ENCODE measurements at regions not wholly inside any gene's neighbourhood (a gene's known extent, or its start where the extent isn't known, plus 50 kb on each side); places are given as distances from the start of the nearest gene placed in this dataset.
"Not testable (repeated sequence)": the region's sequence is repeated elsewhere in the genome, so short reads cannot be mapped to it uniquely, and the experiment has no call there.

DNA sequence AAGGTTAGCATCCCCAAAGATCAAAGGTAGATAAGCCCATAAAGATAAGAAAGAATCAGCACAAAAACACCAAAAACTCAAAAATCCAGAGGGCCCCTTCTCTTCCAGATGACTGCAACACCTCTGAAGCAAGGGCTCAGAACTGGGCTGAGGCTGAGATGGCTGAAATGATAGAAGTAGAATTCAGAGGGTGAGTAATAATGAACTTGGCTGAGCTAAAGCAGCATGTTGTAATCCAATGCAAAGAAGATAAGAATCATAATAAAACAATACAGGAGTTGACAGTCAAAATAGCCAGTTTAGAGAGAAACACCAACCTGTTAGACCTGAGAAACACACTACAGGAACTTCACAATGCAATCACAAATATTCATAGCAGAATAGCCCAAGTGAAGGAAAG, 406.9 kb upstream of the CXADR start:
- no peak for FAIRE-seq

DNA sequence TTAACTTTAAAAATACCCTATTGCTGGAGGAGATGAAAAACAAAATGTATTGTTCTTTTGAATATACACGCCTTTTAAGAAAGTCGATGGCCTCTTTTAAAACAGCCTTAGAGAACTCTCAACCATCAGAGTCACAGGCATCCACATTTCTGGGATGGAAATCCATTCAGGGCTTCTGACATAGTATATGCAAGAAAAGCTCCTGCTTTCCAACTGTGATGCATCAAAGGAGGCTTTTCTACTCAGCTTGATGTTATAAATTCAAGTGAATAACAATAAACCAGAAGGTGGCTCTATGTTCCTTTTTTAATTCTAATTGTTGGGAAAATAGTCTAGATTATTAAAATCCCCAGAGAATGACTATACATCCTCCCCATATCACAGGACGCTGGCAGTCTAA, 398.8 kb upstream of the CXADR start:
- no peak for FAIRE-seq

DNA sequence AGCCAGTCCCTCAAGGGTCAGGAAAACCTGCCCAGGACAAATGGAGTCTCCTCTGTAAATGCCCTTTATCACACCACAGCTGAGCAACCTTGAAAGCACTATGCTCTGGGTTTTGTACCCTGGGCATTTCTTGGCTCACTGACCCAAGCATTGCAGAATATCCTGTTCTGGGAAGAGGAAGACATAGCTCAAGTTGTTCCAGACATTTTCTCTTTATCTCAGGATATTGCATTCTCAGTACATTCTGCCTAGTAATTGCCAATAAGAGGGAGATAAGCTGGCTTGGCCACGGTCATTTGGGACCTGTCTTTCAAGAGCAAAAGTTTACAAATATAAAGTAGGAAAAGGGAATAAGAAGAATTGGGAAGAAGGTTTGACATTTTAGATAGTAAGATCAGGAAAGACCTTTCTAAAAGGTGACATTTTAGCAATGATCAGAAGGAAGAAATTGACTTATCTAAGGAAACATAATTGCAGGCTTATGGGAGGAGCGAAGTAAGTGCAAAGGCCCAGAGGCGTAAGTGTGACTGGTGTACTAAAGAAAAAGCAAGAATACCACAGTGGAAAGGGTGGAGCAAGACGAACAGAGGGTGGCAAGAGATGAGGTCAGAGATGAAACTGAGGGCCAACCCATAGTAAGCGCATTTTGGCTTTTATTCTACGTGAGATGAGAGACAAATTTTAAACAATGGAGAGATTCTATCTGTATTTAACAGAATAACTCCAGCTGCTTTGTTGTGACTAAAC, 394.0 kb upstream of the CXADR start:
- FAIRE-seq = no peak

DNA sequence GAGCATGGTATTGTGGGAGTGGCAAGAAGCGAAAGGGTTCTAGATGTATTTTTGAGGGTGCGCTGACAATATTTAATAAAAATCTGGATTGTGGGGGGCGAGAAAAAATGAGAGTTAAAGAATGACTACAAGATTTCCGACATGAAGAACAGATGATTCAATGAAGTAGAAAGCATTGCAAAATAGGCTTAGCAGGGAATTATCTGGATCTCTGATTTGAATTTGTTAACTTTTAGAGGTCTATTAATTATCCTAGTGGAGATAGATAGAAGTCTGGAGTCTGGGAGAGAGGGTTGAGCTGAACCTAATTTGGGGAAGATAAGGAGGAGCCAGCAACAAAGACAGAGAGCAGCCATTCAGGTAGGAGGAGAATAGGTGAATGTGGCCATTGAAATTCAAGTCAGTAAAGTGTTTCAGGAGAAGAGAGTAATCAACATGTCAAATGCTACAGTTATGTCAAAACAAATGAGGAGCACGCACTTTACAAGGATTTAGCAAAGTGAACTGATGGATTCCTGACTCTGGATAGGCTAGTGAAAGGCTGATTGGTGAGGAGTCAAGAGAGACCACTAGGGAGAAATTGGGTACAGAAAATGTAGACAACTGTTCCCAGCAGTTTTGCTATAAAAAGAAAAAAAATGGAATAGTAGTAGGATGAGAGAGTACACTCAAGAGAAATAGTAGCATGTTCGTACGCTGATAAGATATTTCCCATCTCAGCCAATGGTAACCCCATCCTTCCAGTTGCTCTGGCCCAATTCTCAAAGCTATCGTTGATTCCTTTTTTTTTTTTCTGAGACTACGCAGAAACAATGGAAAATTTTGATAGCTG, 393.2 kb upstream of the CXADR start:
- FAIRE-seq = no peak

DNA sequence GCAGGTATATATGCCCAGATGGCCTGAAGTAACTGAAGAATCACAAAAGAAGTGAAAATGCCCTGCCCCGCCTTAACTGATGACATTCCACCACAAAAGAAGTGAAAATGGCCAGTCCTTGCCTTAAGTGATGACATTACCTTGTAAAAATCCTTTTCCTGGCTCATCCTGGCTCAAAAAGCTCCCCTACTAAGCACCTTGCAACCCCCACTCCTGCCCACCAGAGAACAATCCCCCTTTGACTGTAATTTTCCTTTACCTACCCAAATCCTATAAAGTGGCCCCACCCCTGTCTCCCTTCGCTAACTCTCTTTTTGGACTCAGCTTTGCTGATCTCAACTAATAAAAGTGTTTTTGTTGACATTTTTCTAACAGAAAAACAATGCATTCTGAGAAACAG, 385.4 kb upstream of the CXADR start:
- not testable (repeated sequence) for FAIRE-seq

DNA sequence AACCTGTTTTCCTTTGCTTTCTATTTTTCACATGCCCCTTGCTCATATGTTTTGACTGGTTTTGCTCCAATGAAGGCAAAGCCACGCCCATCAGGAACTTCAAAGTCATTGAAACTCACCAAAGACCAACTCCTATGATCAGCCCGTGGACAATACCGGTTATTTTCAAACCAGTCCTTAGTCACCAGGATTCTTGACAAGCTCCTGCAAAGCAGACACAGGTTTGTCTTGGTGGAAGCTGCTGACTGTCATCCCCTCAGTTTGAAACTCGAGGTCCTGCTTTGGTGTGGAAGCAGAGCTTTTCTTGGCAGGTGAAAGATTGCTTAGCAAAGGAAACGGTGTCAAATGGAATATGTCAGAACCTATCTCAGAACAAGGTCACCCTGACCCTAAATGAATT, 384.7 kb upstream of the CXADR start:
- FAIRE-seq = no peak

DNA sequence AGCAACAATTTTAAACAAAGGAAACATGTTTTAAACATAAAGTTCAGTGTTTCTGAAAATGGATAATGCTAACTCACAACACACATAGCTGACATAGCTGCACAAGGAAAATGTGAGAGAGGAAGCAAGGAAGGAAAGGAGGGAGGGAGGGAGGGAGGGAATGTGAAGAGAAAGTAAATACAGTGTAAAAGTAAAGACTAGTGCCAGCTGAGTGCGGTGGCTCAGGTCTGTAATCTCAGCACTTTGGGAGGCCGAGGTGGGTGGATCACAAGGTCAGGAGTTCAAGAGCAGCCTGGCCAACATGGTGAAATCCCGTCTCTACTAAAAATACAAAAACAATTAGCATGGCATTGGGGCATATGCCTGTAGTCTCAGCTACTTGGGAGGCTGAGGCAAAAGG, 373.7 kb upstream of the CXADR start:
- not testable (repeated sequence) for FAIRE-seq

DNA sequence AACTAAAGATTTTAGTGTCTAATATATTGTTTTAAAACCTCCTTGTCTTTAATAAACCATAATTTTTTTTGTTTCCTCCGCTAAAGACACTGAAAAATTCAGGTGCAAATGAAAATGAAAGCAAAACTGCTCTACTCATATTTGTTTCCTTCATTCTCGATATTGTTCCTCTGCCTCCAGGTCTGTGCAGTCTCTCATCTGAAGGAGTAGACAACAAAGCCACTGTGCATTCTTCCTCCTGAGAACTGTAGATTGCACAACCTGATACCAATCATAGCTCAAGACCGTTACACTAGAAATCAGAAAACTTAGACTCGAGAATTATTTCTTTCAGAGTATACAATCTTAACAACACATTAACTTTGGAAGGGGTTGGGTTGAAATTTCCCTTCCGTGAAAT, 373.1 kb upstream of the CXADR start:
- no peak for FAIRE-seq

DNA sequence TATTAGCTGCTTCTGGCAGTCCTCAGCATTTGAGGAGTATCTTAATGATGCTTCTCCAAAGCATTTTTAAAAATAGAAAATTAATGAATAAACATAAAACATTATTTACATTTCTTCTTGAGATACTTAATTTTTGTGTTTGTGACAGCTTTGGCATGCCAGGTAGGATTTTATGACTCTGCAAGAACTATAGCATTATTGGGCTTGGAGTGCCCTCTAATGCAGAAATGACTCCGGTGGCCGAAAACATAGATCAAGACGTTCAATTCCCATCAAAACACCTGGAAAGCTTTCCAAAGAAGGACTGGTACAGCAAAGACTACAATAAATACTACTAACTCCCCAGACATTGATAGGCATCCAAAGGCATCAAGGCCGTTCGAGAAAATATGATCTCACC, 366.4 kb upstream of the CXADR start:
- no peak for FAIRE-seq

DNA sequence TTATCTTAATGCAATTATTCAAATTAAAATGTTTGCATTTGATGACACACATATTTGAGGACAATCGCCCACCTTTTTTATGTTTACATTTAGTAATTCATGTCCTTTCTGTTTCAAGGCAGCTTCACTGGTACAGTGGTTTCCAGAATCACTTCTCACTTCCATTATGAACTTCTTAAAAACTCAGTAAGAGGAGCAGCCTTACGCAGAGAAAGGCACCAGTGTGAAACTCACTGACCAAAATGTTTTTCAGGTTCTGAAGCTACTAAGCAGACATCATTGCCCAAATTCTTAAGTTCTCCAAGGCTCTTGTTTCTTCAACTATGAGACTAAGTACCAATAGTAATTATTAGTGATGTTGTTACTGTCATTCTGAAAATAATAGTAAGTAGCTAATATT, 353.1 kb upstream of the CXADR start:
- FAIRE-seq = no peak

DNA sequence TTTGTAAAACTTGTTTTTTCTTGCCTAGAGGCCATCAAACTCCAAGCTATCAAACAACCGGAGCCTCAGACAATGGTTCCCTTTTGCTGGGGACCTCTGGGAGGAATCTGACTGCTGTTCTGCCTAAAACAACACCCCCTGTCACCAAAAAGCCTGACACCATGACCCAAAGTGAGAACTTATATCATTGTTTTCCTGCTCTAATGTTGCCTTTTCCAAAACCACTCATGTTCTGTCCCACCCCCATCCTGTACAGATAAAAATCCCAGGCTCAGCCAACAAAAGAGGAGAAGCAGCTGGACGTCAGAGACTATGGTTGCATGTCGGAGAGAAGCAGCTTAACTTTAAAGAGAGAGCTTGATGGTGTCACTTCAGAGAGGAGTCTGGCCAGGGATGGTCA, 327.2 kb upstream of the CXADR start:
- no peak for FAIRE-seq

DNA sequence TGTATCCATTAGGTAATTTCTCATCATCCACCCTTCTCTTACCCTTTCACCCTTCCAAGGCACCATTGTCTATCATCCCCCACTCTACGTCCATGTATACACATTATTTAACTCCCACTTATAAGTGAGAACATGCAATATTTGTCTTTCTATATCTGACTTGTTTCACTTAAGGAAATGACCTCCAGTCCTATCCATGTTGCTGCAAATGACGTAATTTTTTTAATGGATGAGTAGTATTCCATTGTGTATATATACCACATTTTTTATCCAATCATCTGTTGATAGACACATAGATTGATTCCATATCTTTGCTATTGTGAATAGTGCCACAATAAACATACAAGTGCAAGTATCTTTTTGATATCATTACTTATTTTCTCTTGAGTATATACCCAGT, 322.9 kb upstream of the CXADR start:
- FAIRE-seq = no peak

DNA sequence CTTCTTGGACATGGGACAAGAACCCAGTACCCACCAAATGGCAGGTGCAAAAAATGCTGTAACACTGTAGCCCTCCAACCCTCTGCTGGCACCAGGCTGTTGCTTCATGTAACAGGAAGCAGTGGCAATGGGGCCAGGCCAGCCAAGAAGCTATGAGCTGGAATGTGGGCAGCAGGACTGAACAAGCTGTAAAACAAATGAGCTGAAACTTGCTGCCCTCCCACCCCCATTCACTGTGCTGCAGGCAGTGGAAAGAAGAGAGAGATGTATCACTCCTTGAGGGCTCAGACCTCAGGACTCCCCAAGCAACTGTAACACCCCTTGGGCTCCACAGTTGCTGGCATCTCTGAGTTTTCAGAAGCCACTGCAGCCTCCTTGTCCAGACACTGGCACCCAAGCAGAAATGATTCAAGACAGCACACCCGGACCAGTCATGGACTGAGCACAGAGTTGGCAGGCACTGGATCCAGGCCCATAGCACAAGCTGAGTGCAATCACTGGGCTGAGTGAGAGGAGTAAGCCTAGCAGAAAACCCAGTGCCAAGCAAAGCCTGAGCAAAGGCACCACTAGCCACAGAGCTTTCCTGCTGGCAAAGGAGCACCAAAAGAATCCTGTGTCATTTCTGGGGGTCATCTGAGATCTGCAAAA, 321.4 kb upstream of the CXADR start:
- FAIRE-seq = no peak

DNA sequence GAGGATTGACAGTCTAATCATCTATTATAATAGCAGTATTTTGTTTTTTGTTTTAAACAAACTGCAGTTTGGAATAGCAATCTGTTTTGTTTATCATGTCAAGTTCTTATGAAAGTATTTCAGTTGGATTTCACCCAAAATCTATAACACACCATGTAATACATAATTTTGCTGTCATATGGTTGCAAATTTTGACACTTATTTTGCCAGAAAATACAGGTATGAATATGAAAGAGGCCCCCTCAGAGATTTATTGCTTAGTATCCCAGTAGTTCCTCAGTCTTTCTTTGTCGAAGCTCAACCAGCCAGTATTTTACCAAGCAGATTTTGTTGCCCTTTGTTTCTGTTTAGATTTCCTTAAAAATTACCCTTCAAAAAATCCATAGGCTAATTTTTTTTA, 317.5 kb upstream of the CXADR start:
- FAIRE-seq = no peak

DNA sequence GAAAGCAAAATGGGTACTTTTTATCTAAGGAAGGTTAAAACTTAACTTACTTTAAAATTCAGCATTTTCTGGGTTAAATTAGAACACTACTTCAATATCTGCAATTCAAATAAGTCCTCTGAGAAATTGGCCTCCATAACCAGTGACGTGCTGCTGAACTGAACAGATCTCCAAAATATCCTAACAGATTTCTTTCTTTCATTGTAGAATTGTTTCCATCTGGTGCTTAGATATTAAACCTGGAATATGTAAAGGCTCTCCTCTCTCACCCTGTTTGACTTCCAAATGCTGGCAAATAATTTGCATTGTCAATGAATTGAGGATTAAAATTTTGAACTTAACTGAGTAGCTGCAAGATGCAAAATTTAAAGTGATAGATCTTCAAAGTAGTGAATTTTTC, 316.9 kb upstream of the CXADR start:
- FAIRE-seq = no peak

DNA sequence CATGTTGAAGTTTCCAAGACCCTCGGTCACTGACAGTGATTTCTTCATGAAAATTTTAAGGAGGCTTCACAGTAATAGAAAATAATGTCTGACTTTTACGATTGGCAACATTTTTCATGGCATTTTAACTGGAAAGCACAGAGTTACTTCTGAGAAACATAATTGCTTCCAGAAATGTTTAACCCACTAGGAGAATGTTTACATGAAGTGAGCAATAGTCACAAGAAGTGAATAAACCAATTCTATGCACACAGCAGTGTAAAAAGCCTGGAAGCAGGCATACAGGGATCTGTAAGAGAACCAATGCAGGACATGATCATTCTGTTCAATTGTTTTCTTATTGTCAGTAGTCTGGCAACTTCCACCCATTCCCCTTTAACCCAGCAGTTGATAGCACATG, 316.2 kb upstream of the CXADR start:
- no peak for FAIRE-seq

DNA sequence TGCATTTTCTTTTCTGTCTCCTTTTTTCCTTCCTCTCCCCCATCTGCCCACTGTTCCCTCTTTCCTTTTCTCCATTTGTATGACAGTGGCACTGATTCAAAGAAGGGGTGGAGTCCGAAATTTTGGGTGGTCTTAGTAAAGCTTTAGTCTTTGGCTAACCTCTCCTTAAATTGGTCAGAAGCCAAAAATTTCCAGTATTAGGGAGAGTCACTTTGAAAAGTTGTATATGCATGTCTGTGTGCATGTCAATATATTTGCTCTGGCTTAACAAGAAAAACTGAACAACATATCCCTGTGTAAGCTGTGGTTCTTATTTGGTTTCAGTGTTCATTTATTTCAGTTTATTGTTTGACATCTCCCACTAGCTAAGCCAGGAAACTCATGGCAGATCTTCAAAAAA, 314.8 kb upstream of the CXADR start:
- no peak for FAIRE-seq

DNA sequence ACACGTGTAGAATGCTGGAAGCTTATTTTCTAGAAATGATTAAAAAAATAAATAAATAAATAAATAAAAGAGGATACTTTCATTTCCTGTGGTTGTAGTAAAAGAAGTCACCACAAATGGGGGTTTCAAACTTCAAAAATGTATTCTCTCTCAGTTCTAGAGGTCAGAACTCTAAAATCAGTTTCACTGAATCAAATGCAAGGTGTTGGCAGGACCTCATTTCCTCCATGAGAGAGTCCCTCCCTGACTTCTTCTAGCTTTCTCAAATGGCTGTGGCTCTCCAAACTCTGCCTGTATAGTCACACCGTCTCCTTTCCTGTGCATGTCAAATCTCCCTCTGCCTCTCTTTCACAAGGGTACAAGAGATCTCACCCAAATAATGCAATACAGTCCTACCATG, 312.6 kb upstream of the CXADR start:
- no peak for FAIRE-seq

DNA sequence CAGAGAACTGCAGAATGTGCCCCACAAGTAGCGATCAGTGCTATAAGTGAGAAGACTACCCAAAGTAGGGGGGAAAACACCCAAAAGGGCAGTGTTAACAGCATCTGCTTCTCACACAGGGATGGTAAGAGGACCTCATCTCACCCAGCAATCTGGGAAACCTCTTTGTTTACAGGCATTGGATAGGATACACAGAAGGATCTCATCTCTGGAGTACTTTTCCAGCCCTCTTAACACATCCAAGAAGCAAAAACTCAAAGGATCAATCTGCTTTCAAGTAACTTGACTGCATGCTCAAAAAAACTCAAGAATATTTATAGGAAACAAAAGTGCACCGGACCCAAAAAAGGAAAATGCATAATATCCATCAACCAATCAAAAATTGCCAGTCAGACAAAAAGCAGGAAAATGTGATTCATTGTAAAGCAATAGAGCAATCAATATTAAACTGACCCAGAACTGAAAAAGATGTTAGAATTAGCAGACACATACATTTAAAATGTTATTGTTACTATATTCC, 311.0 kb upstream of the CXADR start:
- no peak for FAIRE-seq

DNA sequence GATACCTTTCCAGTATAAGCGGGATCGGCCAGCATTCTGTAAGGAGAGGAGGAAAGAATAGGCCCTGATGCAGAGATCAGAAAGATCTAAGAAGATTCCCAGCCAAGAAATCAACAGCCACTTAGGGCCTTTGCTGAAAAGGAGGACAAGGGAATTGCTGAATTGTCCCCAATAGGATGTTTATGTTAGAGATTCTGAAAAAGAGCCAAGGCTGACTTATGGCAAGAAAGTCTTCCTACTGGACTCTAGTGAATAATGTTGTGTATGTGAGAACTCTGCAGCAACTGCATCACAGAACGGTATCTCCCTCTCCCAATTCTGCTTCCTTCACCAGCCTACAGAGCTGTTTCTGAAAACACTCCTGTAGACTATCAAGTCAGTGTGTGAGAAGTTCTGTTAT, 298.0 kb upstream of the CXADR start:
- no peak for FAIRE-seq

DNA sequence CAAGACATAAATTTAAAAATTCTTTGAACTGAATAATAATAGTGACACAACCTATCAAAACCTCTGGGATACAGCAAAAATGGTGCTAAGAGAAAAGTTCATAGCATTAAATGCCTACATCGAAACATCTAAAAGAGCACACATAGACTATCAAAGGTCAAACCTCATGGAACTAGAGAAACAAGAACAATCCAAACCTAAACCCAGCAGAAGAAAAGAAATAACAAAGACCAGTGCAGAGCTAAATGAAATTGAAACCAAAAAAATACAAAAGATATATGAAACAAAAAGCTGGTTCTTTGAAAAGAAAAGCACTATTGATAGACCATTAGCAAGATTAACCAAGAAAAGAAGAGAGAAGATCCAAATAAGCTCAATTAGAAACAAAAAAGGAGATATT, 293.8 kb upstream of the CXADR start:
- not testable (repeated sequence) for FAIRE-seq

DNA sequence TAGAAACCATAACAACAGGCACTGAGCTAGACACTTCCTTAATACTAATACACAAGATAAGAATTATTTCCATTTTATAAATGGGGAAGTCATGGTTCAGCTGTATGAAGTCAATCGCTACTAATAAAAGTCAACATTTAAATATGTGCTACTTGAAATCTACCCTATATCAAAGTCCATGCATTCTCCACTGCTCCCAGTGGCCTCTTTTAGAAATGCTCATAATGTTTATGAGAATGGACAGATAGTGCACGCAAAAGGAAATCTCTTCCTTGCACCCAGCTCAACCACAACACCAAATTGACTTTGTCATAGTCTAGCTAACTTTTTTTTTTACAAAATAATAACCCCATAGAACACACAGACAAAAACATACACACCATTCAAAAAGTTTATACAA, 281.7 kb upstream of the CXADR start:
- no peak for FAIRE-seq

DNA sequence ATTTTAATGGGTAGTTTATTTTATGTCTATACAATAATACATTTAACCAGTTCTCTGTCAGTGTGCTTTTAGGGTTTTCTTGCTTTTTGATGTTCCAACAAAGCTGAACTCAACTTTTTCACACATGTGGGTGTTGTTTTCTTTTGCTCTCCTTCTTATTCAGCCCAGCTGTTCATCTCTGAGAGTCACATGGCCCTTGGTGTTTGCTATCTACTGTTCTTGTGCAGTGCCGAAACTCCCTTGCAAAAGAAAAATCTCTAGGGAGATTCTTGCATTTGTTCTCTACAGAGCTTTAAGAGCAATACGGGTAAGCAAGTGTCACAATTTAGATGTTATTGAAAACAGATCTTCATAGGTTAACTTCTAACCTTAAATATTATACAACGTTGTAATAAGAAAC, 281.1 kb upstream of the CXADR start:
- no peak for FAIRE-seq

DNA sequence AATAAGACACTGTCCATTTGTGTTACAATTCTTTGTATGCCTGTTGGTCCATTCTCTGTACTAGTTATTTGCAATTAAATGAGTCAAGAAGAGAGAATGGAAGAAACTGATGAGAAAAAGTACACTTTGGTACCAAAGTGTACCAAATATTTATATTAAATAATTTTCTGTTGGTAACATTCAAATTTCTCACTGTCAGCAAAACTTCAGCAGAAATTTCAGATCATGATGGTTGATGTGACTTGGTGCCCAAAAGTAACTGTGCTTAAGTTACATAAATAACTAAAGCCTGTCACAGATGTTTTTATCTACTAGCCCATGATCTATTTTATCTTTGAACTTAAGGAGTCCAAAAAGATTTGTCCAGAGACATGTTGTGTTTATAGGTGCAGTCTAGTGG, 274.4 kb upstream of the CXADR start:
- FAIRE-seq = no peak
